ENCODE measurements at regions not wholly inside any gene's neighbourhood (a gene's known extent, or its start where the extent isn't known, plus 50 kb on each side); places are given as distances from the start of the nearest gene placed in this dataset.

- no peak for DNase-seq
These were observed 216.5 kb upstream of the RREB1 start for GRCh38 chr6:6891125-6891721.

DNA sequence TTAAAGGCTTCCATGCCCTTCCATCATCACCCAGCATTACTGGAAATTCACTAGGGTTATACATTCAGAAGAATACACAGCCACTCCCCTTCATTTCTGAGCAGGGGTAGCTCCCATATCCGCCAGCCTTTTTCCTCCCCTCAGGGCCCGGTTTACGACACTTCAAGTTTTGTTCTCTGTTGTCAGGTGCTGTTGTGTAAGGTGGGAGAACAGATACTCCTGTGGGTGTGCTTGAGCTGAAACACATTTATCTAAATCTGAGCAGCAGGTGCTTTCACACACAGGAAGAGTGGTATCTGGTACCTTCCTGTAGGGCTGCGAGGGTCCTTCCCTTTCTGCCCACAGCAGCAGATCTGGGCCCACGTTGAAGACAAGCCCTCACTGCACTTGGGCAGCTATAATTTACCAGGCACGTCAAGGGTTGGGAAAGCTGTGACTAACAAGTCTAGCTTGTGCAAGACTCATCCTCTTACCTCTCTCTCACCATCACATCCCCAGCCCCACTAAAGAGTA is 215.8 kb upstream of the RREB1 start:
- no peak for DNase-seq

DNA sequence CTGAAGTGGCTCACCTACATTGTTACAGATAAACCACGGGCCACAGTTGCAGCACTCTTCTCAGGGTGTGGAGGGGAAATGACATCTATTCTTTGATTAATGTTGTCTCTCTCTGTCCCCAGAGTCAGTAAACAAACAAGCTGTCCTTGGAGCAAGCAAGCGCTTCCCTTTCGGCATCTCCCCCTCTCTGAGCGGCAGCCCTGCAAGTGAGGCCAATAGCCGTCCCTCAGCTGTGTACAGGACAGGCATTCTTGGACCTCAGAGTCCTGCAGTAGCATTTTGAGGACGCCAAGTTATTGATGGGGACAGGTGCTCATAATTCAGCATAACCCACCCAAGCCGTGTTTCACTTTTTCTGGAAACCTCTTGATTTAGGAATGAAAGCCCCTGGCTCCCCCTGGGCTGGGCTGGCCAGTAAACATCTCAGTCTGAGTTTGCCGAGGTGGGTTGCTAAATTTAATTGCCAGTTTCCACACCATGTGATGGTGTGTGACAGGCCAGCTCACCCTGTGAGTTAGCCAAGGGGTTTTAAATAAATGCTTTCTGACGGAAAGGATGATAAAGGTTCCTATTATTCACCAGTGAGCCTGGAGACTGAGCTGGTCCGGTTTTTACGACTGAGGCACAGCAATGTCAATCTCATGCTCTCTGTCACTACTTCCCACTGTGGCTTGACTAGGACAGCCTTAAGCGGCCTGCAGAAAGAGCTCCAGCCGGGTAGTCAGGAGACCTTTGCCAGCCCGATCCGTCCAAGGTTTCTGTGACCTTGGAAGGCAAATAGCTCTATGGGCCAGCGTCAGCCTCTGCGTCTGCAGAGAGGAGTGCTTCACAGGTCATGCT is 214.8 kb upstream of the RREB1 start:
- no peak for DNase-seq

- no peak for DNase-seq
These were observed 214.1 kb upstream of the RREB1 start for GRCh38 chr6:6893701-6894100.

DNA sequence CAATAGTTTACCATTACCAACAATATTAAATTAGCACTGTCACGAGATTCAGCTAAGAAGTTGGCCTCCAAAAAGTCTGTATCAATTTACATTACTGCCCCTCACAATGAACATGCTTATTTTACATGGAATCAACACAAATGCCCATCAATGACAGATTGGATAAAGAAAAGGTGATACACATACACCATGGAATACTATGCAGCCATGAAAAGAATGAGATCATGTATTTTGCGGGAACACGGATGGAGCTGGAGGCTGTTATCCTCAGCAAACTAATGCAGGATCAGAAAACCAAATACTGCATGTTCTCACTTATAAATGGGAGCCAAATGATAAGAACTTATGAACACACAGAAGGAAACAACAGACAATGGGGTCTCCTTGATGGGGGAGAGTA is 211.8 kb upstream of the RREB1 start:
- DNase-seq, result no peak

- no peak for DNase-seq
These were observed 210.6 kb upstream of the RREB1 start for GRCh38 chr6:6897140-6897539.

GRCh38 chr6:6900569-6901204 is 207.1 kb upstream of the RREB1 start:
- DNase-seq, result no peak

- no peak for DNase-seq
These were observed 206.5 kb upstream of the RREB1 start for GRCh38 chr6:6901205-6901719.

- DNase-seq, result no peak
These were observed 205.8 kb upstream of the RREB1 start for GRCh38 chr6:6901945-6902344.

DNA sequence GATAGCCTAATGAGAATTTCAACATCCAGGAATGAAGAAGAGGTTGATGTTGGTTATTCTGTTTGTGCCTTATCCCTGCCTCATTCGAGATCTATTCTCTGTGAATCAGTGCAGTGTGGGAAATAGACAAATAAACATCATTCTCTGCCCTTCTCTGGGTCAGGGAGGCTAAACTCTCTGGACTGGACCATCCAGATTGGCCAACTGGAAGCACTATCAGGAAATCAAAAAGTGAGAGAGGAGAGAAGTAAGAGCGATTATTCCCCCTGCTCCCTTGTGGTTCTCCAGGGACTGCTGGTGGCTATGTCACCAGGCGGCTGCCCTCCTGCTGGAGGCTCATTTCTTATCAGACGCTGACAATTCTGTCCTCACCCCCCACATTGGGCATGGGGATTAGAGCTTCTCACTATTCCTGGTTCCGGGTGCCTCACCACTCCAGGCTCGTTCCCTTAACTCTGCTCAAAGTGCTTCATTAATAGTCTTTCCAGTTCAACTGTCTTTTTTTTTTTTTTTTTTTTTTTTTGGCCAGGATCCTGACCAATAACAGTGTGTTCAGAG is 201.7 kb upstream of the RREB1 start:
- DNase-seq, result no peak

- no peak for DNase-seq
These were observed 201.1 kb upstream of the RREB1 start for GRCh38 chr6:6906570-6907213.

DNA sequence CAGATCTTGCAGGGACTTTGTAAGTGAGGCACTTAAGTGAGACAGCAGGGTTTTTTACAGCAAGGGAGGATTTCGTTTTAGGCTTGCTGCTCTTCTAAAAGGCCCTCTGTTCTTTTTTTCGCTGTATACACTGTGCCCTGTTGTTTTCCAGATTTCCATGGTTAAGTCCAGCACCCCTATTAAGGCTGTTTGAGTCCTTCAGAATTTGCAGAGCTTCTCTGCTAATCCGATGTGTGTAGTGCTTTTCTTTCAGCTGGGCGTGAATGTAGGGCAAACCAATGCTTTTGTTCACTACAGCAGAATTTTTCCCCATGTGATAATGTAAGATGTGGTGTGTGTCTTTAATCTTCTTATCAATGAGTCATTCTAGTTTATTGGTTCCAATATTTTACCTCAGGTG is 200.5 kb upstream of the RREB1 start:
- no peak for DNase-seq

- DNase-seq, result no peak
These were observed 199.6 kb upstream of the RREB1 start for GRCh38 chr6:6908121-6908520.

DNA sequence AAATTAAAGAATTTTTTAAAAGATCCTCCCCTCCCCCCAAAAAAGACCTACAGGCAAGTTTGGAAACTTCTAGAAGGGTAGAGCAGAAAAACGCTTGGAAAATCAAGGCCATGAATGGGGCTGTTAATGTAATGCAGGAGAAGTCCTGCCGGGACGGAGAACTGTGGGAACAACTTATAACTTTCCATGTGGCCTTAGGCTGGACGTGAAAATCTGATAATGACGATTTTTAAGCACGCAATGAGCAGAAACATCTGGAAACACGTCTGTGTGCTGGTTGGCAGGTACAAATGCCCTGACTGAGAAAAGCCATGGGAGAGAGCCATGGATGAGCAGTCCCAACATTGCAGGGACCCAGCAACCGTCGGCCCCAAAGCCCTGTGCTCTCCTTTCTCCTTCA is 198.7 kb upstream of the RREB1 start:
- no peak for DNase-seq

- DNase-seq, result no peak
These were observed 196.9 kb upstream of the RREB1 start for GRCh38 chr6:6910734-6911295.

GRCh38 chr6:6911391-6911790 is 196.4 kb upstream of the RREB1 start:
- no peak for DNase-seq

- DNase-seq, result no peak
These were observed 194.7 kb upstream of the RREB1 start for GRCh38 chr6:6912817-6913744.

DNA sequence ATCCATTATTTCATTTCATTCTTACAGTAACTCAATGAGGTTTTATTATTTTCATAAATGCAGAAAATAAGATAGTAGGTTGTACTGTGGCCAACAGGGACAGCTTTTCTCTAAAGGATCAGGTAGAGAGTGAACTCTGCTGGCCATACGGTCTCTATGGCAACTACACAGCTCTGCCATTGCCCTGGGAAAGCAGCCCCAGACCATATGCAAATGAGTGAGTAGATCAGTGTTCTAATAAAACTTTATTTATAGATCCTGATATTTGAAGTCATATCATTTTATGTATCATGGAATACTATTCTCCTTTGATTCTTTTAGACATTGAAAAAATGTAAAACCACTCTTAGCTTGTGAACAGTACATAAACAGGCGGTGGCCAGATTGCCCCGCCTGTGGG is 192.5 kb upstream of the RREB1 start:
- DNase-seq, result no peak

DNA sequence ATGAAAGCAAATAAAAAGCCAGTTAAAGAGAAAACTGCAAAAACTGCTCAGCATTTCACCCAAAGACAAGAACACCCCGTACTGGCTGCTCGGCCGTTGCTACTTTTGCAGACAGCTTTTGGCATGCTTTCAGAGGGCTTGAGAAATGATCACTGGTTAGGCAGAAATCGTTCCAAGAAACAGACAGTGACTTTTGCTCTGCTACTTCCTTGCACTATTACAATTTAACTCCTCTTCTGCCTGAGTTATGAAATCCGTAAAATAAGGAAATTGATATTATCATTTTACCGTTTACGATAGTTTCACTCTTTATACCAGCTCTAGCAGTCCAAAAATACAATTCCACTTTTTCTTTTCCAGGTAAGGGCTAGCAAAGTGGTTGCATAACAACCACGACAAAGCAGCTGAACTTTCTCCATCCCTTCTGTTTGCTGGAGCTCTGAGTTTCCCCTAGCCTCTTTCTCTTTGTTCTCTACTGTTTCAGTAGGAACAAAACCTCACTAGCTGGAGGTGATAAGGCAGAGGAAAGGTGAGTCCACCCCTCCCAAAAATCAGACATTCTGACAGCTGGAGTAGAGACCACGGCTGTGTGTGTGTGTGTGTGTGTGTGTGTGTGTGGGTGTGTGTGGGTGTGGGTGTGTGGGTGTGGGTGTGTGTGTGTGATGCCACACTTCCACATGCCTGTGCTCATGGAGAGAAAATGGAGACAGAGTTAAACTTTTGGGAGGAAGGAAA is 191.8 kb upstream of the RREB1 start:
- DNase-seq, result peak; percentile 83

- no peak for DNase-seq
These were observed 191.2 kb upstream of the RREB1 start for GRCh38 chr6:6916598-6916997.

Data from muscle of arm (tissue), 1 donor.